NCI-H524 treated with DMSO at 0.1 percent for 48 hours (cell line): ENCODE measurements at regions not wholly inside any gene's neighbourhood (a gene's known extent, or its start where the extent isn't known, plus 50 kb on each side); places are given as distances from the start of the nearest gene placed in this dataset.
"Not testable (repeated sequence)": the region's sequence is repeated elsewhere in the genome, so short reads cannot be mapped to it uniquely, and the experiment has no call there.

Experiments
- DNase-seq: peaks from one replicate; lab custom pipeline; 2025; lab: John Stamatoyannopoulos, UW

- no peak for DNase-seq
These were observed 765.5 kb downstream of the KCNJ2 start for GRCh38 chr17:70934835-70935234.

- no peak for DNase-seq
These were observed 767.4 kb downstream of the KCNJ2 start for GRCh38 chr17:70936724-70937123.

GRCh38 chr17:70938336-70938735 lies 769.0 kb downstream of the KCNJ2 start:
- no peak for DNase-seq

- no peak for DNase-seq
These were observed 776.1 kb downstream of the KCNJ2 start for GRCh38 chr17:70945386-70945785.

GRCh38 chr17:70947215-70947614 lies 777.9 kb downstream of the KCNJ2 start:
- DNase-seq = no peak

- no peak for DNase-seq
These were observed 778.6 kb downstream of the KCNJ2 start for GRCh38 chr17:70947636-70948565.

- DNase-seq = not testable (repeated sequence)
These were observed 783.8 kb downstream of the KCNJ2 start for GRCh38 chr17:70953140-70953539.

- no peak for DNase-seq
These were observed 786.1 kb downstream of the KCNJ2 start for GRCh38 chr17:70955441-70955840.

- DNase-seq = no peak
These were observed 787.4 kb downstream of the KCNJ2 start for GRCh38 chr17:70956726-70957125.

- no peak for DNase-seq
These were observed 792.0 kb downstream of the KCNJ2 start for GRCh38 chr17:70961341-70961740.

- DNase-seq = no peak
These were observed 799.0 kb downstream of the KCNJ2 start for GRCh38 chr17:70968302-70968701.

GRCh38 chr17:70969521-70970034 lies 800.2 kb downstream of the KCNJ2 start:
- DNase-seq = no peak

GRCh38 chr17:70976447-70976846 lies 807.1 kb downstream of the KCNJ2 start:
- no peak for DNase-seq

- DNase-seq = no peak
These were observed 815.5 kb downstream of the KCNJ2 start for GRCh38 chr17:70984873-70985272.

- DNase-seq = no peak
These were observed 818.6 kb downstream of the KCNJ2 start for GRCh38 chr17:70987867-70988340.

GRCh38 chr17:70988622-70989021 lies 819.3 kb downstream of the KCNJ2 start:
- no peak for DNase-seq

- DNase-seq = no peak
These were observed 819.9 kb downstream of the KCNJ2 start for GRCh38 chr17:70989280-70989679.

GRCh38 chr17:70994194-70994593 lies 824.9 kb downstream of the KCNJ2 start:
- DNase-seq = no peak

- no peak for DNase-seq
These were observed 826.7 kb downstream of the KCNJ2 start for GRCh38 chr17:70995997-70996396.

GRCh38 chr17:71003736-71004135 lies 834.4 kb downstream of the KCNJ2 start:
- DNase-seq = no peak

GRCh38 chr17:71004413-71004812 lies 835.1 kb downstream of the KCNJ2 start:
- no peak for DNase-seq

GRCh38 chr17:71011391-71011790 lies 842.1 kb downstream of the KCNJ2 start:
- no peak for DNase-seq

GRCh38 chr17:71019699-71020098 lies 850.4 kb downstream of the KCNJ2 start:
- DNase-seq = no peak
